ENCODE measurements at regions not wholly inside any gene's neighbourhood (a gene's known extent, or its start where the extent isn't known, plus 50 kb on each side); places are given as distances from the start of the nearest gene placed in this dataset.

DNA sequence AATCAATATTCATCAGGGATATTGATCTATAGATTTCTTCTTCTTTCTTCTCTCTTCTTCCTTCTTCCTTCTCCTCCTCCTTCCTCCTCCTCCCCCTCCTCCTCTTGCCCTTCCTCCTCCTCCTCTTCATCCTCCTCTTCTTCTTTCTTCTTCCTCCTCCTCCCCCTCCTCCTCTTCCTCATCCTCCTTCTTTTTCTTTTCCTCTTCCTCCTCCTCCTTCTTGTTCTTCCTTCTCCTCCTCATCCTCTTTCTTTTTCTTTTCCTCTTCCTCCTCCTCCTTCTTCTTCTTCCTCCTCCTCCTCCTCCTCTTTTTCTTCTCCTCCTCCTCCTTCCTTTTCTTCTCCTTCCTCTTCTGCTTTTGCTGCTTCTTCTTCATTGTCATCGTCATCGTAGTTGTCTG, 52.4 kb upstream of the SERINC1 start:
- no peak for DNase-seq

GRCh38 chr6:122530440-122531046, 58.9 kb upstream of the SERINC1 start:
- peak; percentile 59 for DNase-seq

DNA sequence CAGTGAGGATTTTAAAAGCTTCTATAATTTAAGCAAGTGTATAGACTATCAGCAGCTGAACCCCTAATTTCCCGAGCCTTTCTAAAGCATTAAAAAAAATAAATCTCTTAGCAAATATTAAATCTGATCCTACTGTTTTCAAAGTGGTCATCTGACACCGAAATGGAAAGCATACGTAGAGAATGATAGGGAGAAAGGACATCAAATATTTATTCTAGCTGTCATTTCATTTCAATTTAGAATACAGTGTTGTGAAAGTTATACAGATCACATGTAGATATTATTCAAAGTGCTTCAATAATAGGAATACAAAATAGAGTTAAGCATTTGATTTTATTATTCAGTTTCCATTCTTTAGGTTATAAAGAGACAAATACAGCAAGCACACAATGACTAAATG, 61.9 kb upstream of the PKIB start:
- no peak for DNase-seq

GRCh38 chr6:122548820-122549219, 61.4 kb upstream of the PKIB start:
- no peak for DNase-seq

DNA sequence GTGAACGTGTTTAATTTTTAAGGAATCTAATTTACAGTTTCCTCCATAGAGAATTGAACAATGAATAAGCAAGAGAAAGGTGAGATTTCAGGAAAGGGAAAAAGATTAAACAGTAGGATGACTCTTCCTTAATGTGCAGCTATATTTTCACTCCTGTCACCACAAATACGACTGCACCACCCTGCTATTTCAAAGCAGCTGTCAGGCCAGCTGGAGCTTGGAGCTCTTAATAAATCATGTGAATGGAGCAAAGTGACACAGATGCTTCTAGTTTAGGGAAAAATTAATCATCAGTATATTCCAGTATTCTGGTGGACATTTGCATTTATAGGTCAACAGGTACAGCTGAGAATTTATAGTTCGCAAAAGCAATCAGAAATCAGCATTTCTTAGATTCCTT, 56.5 kb upstream of the PKIB start:
- DNase-seq: no peak

DNA sequence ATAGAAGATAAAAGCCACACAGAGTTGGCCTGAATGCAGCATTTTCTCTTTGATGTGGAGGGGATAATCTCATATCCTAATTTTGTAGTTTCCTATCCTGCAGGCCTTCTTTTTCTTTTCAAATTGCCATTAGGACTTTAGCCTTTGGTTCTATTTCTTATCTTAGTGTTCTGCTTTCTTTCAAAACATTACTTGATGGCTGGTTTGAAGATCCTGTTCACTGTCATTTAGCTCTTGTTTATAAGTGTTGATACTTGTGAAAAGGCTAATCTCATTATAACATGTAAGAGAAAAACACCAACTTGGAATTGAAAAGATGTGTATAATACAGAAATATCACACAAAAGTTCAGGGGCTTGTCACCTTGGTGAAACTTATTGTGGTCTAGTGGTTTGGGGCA, 54.6 kb upstream of the PKIB start:
- no peak for DNase-seq

DNA sequence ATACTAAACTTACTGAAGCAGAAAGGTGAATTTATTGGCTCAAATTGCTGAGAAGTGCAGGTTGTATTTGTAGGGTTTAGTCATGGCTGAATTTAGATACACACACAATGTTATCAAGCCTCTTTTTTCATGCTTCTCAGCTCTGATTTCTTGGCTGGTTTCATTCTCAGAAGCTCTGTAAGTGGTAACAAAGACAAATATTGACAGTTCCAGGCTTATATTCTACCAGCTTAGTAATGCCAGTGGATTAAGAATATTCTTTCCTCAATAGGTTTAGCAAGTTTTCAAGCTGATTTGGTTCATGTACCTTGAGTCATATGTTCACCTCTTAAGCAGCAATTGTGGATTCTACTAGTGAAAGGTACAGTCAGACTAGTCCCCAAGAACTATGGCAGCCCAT, 52.1 kb upstream of the PKIB start:
- DNase-seq: no peak

Measured in RPMI8226 (cell line).